SK-N-SH (cell line): ENCODE measurements at regions not wholly inside any gene's neighbourhood (a gene's known extent, or its start where the extent isn't known, plus 50 kb on each side); places are given as distances from the start of the nearest gene placed in this dataset.

ENCODE experiments used
- CTCF ChIA-PET: fragments of 300-600, 350-600 bp; formaldehyde crosslinking; extraction: SDS; loops from one replicate; lab custom pipeline; 2021; lab: Yijun Ruan, JAX
- POLR2A ChIA-PET: fragments of 350-600 bp; sonication (Branson Sonifier 250); formaldehyde crosslinking; extraction: SDS; loops from one replicate; lab custom pipeline; 2020; ENCODE audit warnings: antibody characterized with exemption, inconsistent platforms; lab: Yijun Ruan, JAX
- DNase-seq: peaks from one replicate; pipeline ENCODE4 v3.0.0; 2012
- H2AFZ ChIP-seq: fragments of 200-600 bp; sonication (generic); 2 replicates; pipeline ENCODE4 v1.8.1; 2016; ENCODE audit warnings: antibody characterized with exemption, mild to moderate bottlenecking, low read depth
- H3F3A ChIP-seq: fragments of 200-600 bp; sonication (generic); replicated peaks from 2 replicates; pipeline ENCODE3; 2016; ENCODE audit warnings: antibody characterized with exemption, mild to moderate bottlenecking; ENCODE audit not compliant: insufficient read depth
- H3K27ac ChIP-seq, 2 experiments: fragments of 200-500 bp in 1 of 2; fragments of 200-600 bp in 1 of 2; sonication (Bioruptor generic) in 1 of 2; sonication (generic), shearing (Covaris generic) in 1 of 2; 2 replicates each; pipeline versions ENCODE4 v1.5.1 to v1.6.1; 2014 to 2016; ENCODE audit warnings: low read depth in 2 of 2, inconsistent platforms in 1 of 2, low read length in 1 of 2, mild to moderate bottlenecking in 1 of 2, mixed read lengths in 1 of 2
- H3K27me3 ChIP-seq: fragments of 200-600 bp; sonication (generic), shearing (Covaris generic); 2 replicates; pipeline ENCODE4 v1.6.1; 2016; ENCODE audit warnings: mixed run types; ENCODE audit not compliant: insufficient read depth
- H3K36me3 ChIP-seq, 2 experiments: fragments of 200-500 bp in 1 of 2; fragments of 200-600 bp in 1 of 2; sonication (Bioruptor generic) in 1 of 2; sonication (generic) in 1 of 2; replicated peaks in 1 of 2; 2 replicates each; pipeline versions ENCODE3 to v1.5.1; 2014 to 2016; ENCODE audit warnings: low read length in 1 of 2, mild to moderate bottlenecking in 1 of 2; ENCODE audit not compliant: insufficient read depth in 2 of 2, control insufficient read depth in 1 of 2
- H3K4me1 ChIP-seq, 2 experiments: fragments of 200-500 bp in 1 of 2; fragments of 200-600 bp in 1 of 2; sonication (Bioruptor generic) in 1 of 2; sonication (generic), shearing (Covaris generic) in 1 of 2; 2 replicates each; pipeline versions ENCODE4 v1.5.1 to v1.6.1; 2014 to 2016; ENCODE audit warnings: low read depth in 1 of 2, low read length in 1 of 2, mixed run types in 1 of 2; ENCODE audit not compliant: insufficient read depth in 2 of 2, control insufficient read depth in 1 of 2
- H3K4me2 ChIP-seq: fragments of 200-600 bp; sonication (generic), shearing (Covaris generic); 2 replicates; pipeline ENCODE4 v1.6.1; 2017; ENCODE audit warnings: mixed run types
- H3K4me3 ChIP-seq, 2 experiments: fragments of 200-500 bp in 1 of 2; fragments of 200-600 bp in 1 of 2; sonication (Bioruptor generic) in 1 of 2; sonication (generic), shearing (Covaris generic) in 1 of 2; 2 replicates each; pipeline versions ENCODE4 v1.5.1 to v1.8.1; 2014 to 2016; ENCODE audit warnings: low read depth in 2 of 2, inconsistent platforms in 1 of 2, low read length in 1 of 2, mild to moderate bottlenecking in 1 of 2, mixed read lengths in 1 of 2, moderate library complexity in 1 of 2
- H3K79me2 ChIP-seq: fragments of 200-600 bp; sonication (generic); 2 replicates; pipeline ENCODE4 v1.8.1; 2017; ENCODE audit warnings: mild to moderate bottlenecking; ENCODE audit not compliant: insufficient read depth
- H3K9ac ChIP-seq: fragments of 200-600 bp; sonication (generic); 2 replicates; pipeline ENCODE4 v1.6.1; 2017; ENCODE audit warnings: mixed run types
- H3K9me2 ChIP-seq: fragments of 200-600 bp; sonication (generic); 2 replicates; pipeline ENCODE4 v1.6.1; 2017; ENCODE audit warnings: mixed run types
- H3K9me3 ChIP-seq: fragments of 200-600 bp; sonication (generic); 2 replicates; pipeline ENCODE4 v1.6.1; 2017; ENCODE audit warnings: mixed run types, mild to moderate bottlenecking, moderate library complexity
- H4K20me1 ChIP-seq: fragments of 200-600 bp; sonication (generic); 2 replicates; pipeline ENCODE4 v1.6.1; 2017; ENCODE audit warnings: mild to moderate bottlenecking, mixed run types; ENCODE audit not compliant: insufficient read depth
- CHD2 ChIP-seq: fragments of 150-350 bp; IDR thresholded peaks from 2 replicates; pipeline ENCODE4 v1.6.1; 2018; ENCODE audit warnings: low read length; ENCODE audit not compliant: partially characterized antibody
- ELF1 ChIP-seq: IDR thresholded peaks from 2 replicates; pipeline ENCODE4 v1.4.0; 2012
- EP300 ChIP-seq, 2 experiments: IDR thresholded peaks; 2 replicates each; pipeline versions ENCODE4 v1.4.0 to v1.6.1; 2012; ENCODE audit warnings: borderline replicate concordance in 1 of 2, low read depth in 1 of 2, low read length in 1 of 2
- EZH2phosphoT487 ChIP-seq: fragments of 200-600 bp; sonication (generic); IDR thresholded peaks from 2 replicates; pipeline ENCODE4 v1.6.1; 2017; ENCODE audit warnings: low read depth, mixed run types, mild to moderate bottlenecking, antibody characterized with exemption, moderate library complexity, borderline replicate concordance
- FOSL2 ChIP-seq: IDR thresholded peaks from 2 replicates; pipeline ENCODE4 v1.4.0; 2012; ENCODE audit warnings: low read depth, mild to moderate bottlenecking, moderate library complexity, borderline replicate concordance
- FOXM1 ChIP-seq: IDR thresholded peaks from 2 replicates; pipeline ENCODE4 v1.4.0; 2012; ENCODE audit warnings: low read depth, mild to moderate bottlenecking
- GATA2 ChIP-seq: sonication (generic); formaldehyde crosslinking; IDR thresholded peaks from 2 replicates; pipeline ENCODE4 v1.5.0; 2020; ENCODE audit warnings: mild to moderate bottlenecking, missing genetic modification reagents
- JUND ChIP-seq: IDR thresholded peaks from 2 replicates; pipeline ENCODE4 v1.4.0; 2012
- MEF2A ChIP-seq: IDR thresholded peaks from 2 replicates; pipeline ENCODE4 v1.4.0; 2012; ENCODE audit warnings: low read depth, borderline replicate concordance
- NFIC ChIP-seq: IDR thresholded peaks from 2 replicates; pipeline ENCODE4 v1.4.0; 2012; ENCODE audit warnings: borderline replicate concordance
- NRF1 ChIP-seq: IDR thresholded peaks from 2 replicates; pipeline ENCODE4 v1.6.1; 2012; ENCODE audit warnings: low read depth, mild to moderate bottlenecking, low read length
- PBX3 ChIP-seq: IDR thresholded peaks from 2 replicates; pipeline ENCODE4; 2012
- RAD21 ChIP-seq: IDR thresholded peaks from 2 replicates; pipeline ENCODE4 v1.6.1; 2012; ENCODE audit warnings: mild to moderate bottlenecking, low read length
- TAF1 ChIP-seq: IDR thresholded peaks from 2 replicates; pipeline ENCODE4 v1.6.1; 2012; ENCODE audit warnings: low read depth, mild to moderate bottlenecking, low read length, moderate library complexity, borderline replicate concordance
- TCF12 ChIP-seq: IDR thresholded peaks from 2 replicates; pipeline ENCODE4 v1.4.0; 2012
- TEAD4 ChIP-seq: IDR thresholded peaks from 2 replicates; pipeline ENCODE4 v1.4.0; 2012; ENCODE audit warnings: mild to moderate bottlenecking, borderline replicate concordance; ENCODE audit not compliant: insufficient read depth
- USF2 ChIP-seq: fragments of 150-350 bp; IDR thresholded peaks from 2 replicates; pipeline ENCODE4 v1.6.1; 2017; ENCODE audit warnings: antibody characterized with exemption, low read length, low read depth, borderline replicate concordance
- WGBS: methylation state at CpG from one replicate; pipeline ENCODE4 v1.1.6; 2017; ENCODE audit warnings: low lambda C conversion rate; 5-methylcytosine and 5-hydroxymethylcytosine counted together

GRCh38 chr5:93359296-93359959 lies 221.6 kb downstream of the NR2F1-AS1 start:
- no peak overlapping the region for H3K4me2 ChIP-seq
- H3F3A ChIP-seq = peaks cover 16% of the 10 kb centered on the region
- H3K36me3 ChIP-seq = no peaks in the 10 kb centered on the region
- DNase-seq = no peak
- H4K20me1 ChIP-seq = no peaks in the 10 kb centered on the region
- TF ChIP-seq PBX3 (peak; percentile 67), FOSL2 (peak; percentile 4; the same call in 1 of the 2 replicates), EP300 (IDR thresholded peaks at IDR 0.05; ENCODE audit: borderline replicate concordance in 1 of 2, low read depth in 1 of 2, low read length in 1 of 2) (peak in 1 of 2 experiments; percentile 41; a peak in 1 of 4 replicates), TEAD4 (peak; percentile 34; the same call in 1 of the 2 replicates), NFIC (peak; percentile 85), ELF1 (no peak), MEF2A (0 out of 2 replicates have a peak, but pooled peaks have one; percentile 5), TCF12 (peak; percentile 30; the same call in 1 of the 2 replicates), JUND (no peak), GATA2 (no peak)
- CTCF ChIA-PET = interaction anchor here (1.1 to 1.8 kb wide), 3 partner anchors 15 to 35 kb away, joined by 3 to 5 read pairs (median 3); no protein-coding TSS in a partner anchor
- no peak overlapping the region for H2AFZ ChIP-seq
- H3K27ac ChIP-seq = peak overlapping the region in 1 of 2 experiments; percentile 40; a peak in 2 of 4 replicates
- peaks cover 4 to 13% of the 10 kb centered on the region in 2 experiments; a peak in 3 of 4 replicates for H3K4me1 ChIP-seq
- H3K4me3 ChIP-seq = no peak overlapping the region
- H3K9ac ChIP-seq = no peak overlapping the region
- H3K9me3 ChIP-seq = no peaks in the 10 kb centered on the region
- WGBS = 50% methylated on average over 9 of the region's 9 CpGs
- POLR2A ChIA-PET = no interaction called here
- no peaks in the 10 kb centered on the region for H3K9me2 ChIP-seq
- no peaks in the 10 kb centered on the region for H3K79me2 ChIP-seq
- no peaks in the 10 kb centered on the region for H3K27me3 ChIP-seq

- Histone ChIP-seq H4K20me1 (no peaks in the 10 kb centered on the region), H3K36me3 (no peaks in the 10 kb centered on the region), H3K27ac (no peak overlapping the region), H3K4me1 (peaks cover 4 to 13% of the 10 kb centered on the region in 2 experiments; a peak in 3 of 4 replicates), H3K9ac (no peak overlapping the region), H3K9me3 (no peaks in the 10 kb centered on the region), H3K9me2 (no peaks in the 10 kb centered on the region), H2AFZ (no peak overlapping the region), H3K4me2 (no peak overlapping the region), H3K4me3 (no peak overlapping the region), H3K79me2 (no peaks in the 10 kb centered on the region), H3K27me3 (no peaks in the 10 kb centered on the region), H3F3A (peaks cover 16% of the 10 kb centered on the region)
- no peak for DNase-seq
- CTCF ChIA-PET = no interaction called here
- TF ChIP-seq RAD21 = no peak
- TF ChIP-seq NRF1 = no peak
- TF ChIP-seq CHD2 = no peak
- no peak for TF ChIP-seq TAF1
- TF ChIP-seq FOXM1 = no peak
- TF ChIP-seq EZH2phosphoT487 = no peak
- no peak for TF ChIP-seq USF2
- POLR2A ChIA-PET = no interaction called here
- 83% methylated on average over 1 of the region's 1 CpG for WGBS
These were observed 222.8 kb downstream of the NR2F1-AS1 start for GRCh38 chr5:93358176-93358575.
